ENCODE measurements at regions not wholly inside any gene's neighbourhood (a gene's known extent, or its start where the extent isn't known, plus 50 kb on each side); places are given as distances from the start of the nearest gene placed in this dataset.

DNA sequence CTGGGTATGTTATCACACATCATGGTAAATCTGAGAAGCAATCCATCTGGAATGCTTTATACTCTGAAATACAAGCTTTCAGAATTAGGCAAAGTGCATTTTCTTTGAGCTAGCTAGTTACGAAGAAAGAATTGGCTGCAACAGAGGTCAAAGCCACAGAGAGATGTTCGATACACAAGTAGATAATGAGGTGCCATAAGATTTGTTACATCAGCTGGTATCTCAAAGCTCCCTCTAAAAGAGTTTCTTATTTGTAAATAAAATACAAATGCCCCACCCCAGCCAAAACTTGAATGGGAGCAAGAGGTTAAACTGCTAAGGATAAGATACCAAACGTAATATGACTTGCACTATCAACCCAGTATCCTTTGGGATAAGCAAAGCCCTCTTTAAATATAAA lies 84.0 kb upstream of the SLCO3A1 start:
- no peak for TF ChIP-seq POLR2AphosphoS5 (IDR thresholded peaks at IDR 0.05; ENCODE audit: low read depth, low read length)
- TF ChIP-seq TAF1 (IDR thresholded peaks at IDR 0.05; ENCODE audit: low read depth, low read length): no peak
- TF ChIP-seq PAX5 (IDR thresholded peaks at IDR 0.05; ENCODE audit: insufficient read depth, low read length, severe bottlenecking): no peak
- no peak for TF ChIP-seq SPI1 (IDR thresholded peaks at IDR 0.05; ENCODE audit: low read depth, low read length)
- no peak for TF ChIP-seq POLR2A (IDR thresholded peaks at IDR 0.05; ENCODE audit: low read depth, low read length)
- TF ChIP-seq POU2F2 (IDR thresholded peaks at IDR 0.05; ENCODE audit: low read depth, low read length): no peak
- FAIRE-seq: no peak
- no peak for DNase-seq (ENCODE audit: insufficient read length, low spot score)

DNA sequence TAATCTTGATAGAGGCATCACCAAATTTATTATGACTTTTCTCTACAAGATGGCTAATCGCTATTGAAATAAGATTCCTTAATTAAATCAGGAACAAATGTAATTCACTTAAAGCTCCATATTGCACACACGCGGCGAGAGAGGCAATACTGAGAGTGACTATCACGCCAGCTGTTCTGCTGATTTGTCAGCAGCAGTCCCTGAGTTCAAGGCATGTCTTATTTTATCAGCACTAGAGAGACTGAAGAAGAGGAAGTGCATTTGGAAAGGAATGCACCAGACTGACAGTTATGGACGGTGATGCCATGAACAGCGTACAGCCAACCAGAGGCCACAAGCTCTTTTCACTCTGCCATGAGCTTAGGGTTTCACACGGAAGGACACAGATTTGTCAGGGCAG lies 83.6 kb upstream of the SLCO3A1 start:
- TF ChIP-seq SPI1 (IDR thresholded peaks at IDR 0.05; ENCODE audit: low read depth, low read length) (peak; percentile 19; the same call in 1 of the 2 replicates), TAF1 (IDR thresholded peaks at IDR 0.05; ENCODE audit: low read depth, low read length) (no peak)
- FAIRE-seq (no peak), DNase-seq (ENCODE audit: insufficient read length, low spot score) (no peak)

DNA sequence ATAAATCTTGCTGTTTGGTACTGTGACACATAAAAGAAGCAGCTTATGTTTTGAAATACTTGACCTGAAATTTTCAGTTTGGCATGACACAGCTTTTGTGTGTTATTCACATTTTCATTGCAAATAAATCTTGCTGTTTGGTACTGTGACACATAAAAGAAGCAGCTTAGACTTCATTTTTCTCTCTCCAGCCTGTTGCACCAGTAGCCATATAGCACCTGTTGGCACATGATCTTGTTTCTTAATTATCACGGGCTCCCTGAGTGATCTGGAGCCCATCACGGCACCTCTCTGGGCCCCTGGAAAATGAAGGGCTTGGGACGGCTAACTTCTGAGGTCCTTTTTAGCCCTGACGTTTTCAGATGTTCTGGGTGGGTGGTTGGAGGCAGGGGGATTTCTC lies 77.4 kb upstream of the SLCO3A1 start:
- no peak for DNase-seq (ENCODE audit: insufficient read length, low spot score)
- FAIRE-seq: no peak
- TF ChIP-seq PAX5 (IDR thresholded peaks at IDR 0.05; ENCODE audit: insufficient read depth, low read length, severe bottlenecking) (no peak), SPI1 (IDR thresholded peaks at IDR 0.05; ENCODE audit: low read depth, low read length) (no peak)

DNA sequence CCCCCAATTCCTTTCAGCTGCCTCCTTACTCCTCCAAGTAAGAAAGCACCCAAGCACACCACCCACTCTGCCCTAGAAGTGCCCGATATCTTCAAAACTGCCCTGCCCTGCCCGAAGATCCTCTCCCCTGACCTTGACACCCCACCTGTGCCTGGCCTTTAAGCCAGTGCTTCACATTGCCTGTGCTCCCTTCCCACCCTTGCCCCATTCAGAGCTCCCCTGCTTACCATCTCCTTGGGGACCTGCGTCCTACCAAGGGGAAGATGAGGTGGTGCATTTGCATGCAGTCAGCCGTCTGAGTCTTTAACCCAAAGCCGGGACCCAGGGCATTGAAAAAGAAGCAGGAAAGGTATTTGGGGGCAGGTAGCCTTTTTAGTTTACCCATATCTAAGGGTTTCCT lies 73.5 kb upstream of the SLCO3A1 start:
- TF ChIP-seq PAX5 (IDR thresholded peaks at IDR 0.05; ENCODE audit: insufficient read depth, low read length, severe bottlenecking): no peak
- TF ChIP-seq POLR2A (IDR thresholded peaks at IDR 0.05; ENCODE audit: low read depth, low read length): no peak
- no peak for TF ChIP-seq TAF1 (IDR thresholded peaks at IDR 0.05; ENCODE audit: low read depth, low read length)
- no peak for TF ChIP-seq POLR2AphosphoS5 (IDR thresholded peaks at IDR 0.05; ENCODE audit: low read depth, low read length)
- no peak for TF ChIP-seq POU2F2 (IDR thresholded peaks at IDR 0.05; ENCODE audit: low read depth, low read length)
- TF ChIP-seq SPI1 (IDR thresholded peaks at IDR 0.05; ENCODE audit: low read depth, low read length): no peak
- DNase-seq (ENCODE audit: insufficient read length, low spot score) (no peak), FAIRE-seq (no peak)

DNA sequence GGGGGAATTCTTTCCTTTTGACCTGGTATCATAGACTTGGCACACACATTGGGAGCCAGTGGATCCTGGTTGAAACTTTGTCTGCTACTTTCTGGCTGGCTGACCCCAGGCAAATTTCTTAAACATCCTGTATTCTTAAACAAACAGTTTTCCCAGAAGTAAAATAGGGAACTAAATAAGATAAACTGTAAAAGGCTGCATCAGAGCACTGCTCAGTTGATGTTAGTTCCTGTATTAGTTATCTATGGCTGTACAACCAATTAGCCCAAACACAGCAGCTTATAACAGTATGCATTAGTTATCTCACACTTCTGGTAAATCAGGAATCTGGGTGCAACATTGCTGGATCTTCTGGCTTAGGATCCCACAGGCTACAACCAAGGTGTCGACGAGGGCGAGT lies 73.1 kb upstream of the SLCO3A1 start:
- TF ChIP-seq POLR2AphosphoS5 (IDR thresholded peaks at IDR 0.05; ENCODE audit: low read depth, low read length) (no peak), TAF1 (IDR thresholded peaks at IDR 0.05; ENCODE audit: low read depth, low read length) (no peak), POU2F2 (IDR thresholded peaks at IDR 0.05; ENCODE audit: low read depth, low read length) (no peak), POLR2A (IDR thresholded peaks at IDR 0.05; ENCODE audit: low read depth, low read length) (no peak), PAX5 (IDR thresholded peaks at IDR 0.05; ENCODE audit: insufficient read depth, low read length, severe bottlenecking) (no peak), SPI1 (IDR thresholded peaks at IDR 0.05; ENCODE audit: low read depth, low read length) (no peak)
- DNase-seq (ENCODE audit: insufficient read length, low spot score): no peak
- no peak for FAIRE-seq

DNA sequence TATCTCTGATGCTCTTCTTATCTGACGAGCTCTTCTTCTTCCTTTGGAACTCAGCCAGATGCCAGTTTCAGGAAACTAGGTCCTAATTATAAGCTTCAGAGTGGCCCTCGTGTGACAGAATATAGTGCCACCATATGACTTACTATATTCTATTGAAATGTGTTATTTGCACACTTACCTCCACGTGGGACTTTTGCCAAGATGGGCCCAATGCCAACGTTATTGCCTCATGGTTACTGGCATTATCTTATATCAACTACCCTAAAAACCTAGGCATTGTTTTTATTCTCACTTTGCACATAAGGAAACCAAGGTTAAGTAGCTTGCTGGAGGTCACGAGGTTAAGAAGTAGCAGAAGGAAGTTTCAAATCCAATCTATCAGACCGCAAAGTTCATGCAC lies 71.3 kb upstream of the SLCO3A1 start:
- no peak for TF ChIP-seq PAX5 (IDR thresholded peaks at IDR 0.05; ENCODE audit: insufficient read depth, low read length, severe bottlenecking)
- FAIRE-seq (no peak), DNase-seq (ENCODE audit: insufficient read length, low spot score) (no peak)

DNA sequence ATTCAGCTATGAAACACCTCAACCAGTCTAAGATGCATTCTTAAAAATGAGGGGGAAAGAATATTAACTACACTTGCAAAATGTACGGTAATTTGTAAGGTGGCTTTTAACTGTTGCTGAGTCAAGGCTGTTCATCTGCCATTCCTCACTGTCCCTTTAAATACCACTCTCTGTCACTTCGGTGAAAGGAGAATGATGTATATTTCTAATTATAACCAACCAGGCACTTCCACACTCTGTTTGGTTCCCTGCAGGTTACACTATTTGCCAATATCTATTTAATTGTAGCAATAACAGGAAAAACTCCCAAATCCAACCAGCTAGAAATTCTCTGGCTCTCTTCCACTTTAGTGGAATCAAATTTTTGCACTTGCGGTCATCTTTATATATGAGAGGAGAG lies 70.5 kb upstream of the SLCO3A1 start:
- no peak for FAIRE-seq
- DNase-seq (ENCODE audit: insufficient read length, low spot score): no peak

DNA sequence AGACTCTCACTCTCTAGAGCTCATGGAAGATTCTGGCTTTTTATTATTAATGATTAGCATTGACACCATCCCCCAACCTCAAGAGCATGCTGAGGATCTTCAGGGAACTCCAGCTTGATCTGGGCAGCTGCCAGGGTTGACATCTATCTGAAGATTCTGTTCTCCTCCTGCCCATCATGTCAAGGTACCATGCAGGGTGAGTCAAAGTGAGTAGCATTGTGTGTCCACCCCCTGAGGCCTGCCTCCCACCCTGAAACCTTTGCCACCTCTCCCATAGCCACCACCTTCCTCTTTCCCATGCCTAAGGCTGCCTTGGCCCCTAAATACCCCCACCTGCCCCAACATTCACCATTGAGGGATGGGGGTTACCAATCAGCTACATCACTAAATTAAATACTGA lies 70.1 kb upstream of the SLCO3A1 start:
- DNase-seq (ENCODE audit: insufficient read length, low spot score) (no peak), FAIRE-seq (no peak)
- TF ChIP-seq POU2F2 (IDR thresholded peaks at IDR 0.05; ENCODE audit: low read depth, low read length): no peak
- no peak for TF ChIP-seq SPI1 (IDR thresholded peaks at IDR 0.05; ENCODE audit: low read depth, low read length)
- TF ChIP-seq POLR2AphosphoS5 (IDR thresholded peaks at IDR 0.05; ENCODE audit: low read depth, low read length): no peak
- TF ChIP-seq PAX5 (IDR thresholded peaks at IDR 0.05; ENCODE audit: insufficient read depth, low read length, severe bottlenecking): no peak
- no peak for TF ChIP-seq TAF1 (IDR thresholded peaks at IDR 0.05; ENCODE audit: low read depth, low read length)
- TF ChIP-seq POLR2A (IDR thresholded peaks at IDR 0.05; ENCODE audit: low read depth, low read length): no peak

More for the DNA sequence above, 70.5 kb upstream of the SLCO3A1 start:
- TF ChIP-seq TAF1 (IDR thresholded peaks at IDR 0.05; ENCODE audit: low read depth, low read length): no peak
- TF ChIP-seq SPI1 (IDR thresholded peaks at IDR 0.05; ENCODE audit: low read depth, low read length): no peak
- TF ChIP-seq POU2F2 (IDR thresholded peaks at IDR 0.05; ENCODE audit: low read depth, low read length): no peak

DNA sequence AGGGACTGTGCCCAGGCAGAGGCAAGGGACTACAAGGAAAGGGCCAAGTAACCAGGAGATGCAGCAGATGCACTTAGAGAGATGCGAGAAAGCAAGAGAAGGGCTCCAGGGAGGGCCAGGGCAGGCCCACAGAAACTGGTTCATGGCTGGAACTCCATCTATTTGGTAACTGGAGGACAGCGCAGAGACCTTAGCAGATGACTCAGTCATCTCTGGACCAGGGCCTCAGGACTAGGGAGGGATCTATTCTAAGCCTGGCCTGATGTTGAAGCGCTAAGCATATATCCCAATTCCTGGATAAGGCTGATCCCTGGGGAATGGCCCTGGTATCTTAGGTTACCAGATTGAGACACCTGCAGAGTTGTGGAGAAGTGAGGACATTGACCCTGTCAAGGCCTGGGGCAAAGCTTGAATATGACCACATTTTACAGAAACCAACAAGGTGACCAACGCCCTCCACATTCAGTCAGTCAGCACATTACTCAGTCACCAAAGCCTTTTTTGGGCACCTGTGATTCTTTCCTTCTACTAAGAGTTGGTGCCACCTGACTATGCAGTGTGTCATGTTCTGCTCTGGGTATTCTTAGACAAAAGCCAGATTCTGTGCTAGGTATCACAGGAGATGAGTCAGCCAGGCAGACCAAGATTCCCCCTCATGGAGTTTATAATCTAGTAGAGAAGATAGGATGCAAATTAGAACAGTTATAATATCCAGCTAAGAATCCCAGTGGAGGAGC lies 68.4 kb upstream of the SLCO3A1 start:
- DNase-seq (ENCODE audit: insufficient read length, low spot score) (no peak), FAIRE-seq (no peak)
- TF ChIP-seq TAF1 (IDR thresholded peaks at IDR 0.05; ENCODE audit: low read depth, low read length): no peak
- TF ChIP-seq SPI1 (IDR thresholded peaks at IDR 0.05; ENCODE audit: low read depth, low read length): no peak
- no peak for TF ChIP-seq POU2F2 (IDR thresholded peaks at IDR 0.05; ENCODE audit: low read depth, low read length)
- no peak for TF ChIP-seq POLR2AphosphoS5 (IDR thresholded peaks at IDR 0.05; ENCODE audit: low read depth, low read length)
- TF ChIP-seq PAX5 (IDR thresholded peaks at IDR 0.05; ENCODE audit: insufficient read depth, low read length, severe bottlenecking): no peak

DNA sequence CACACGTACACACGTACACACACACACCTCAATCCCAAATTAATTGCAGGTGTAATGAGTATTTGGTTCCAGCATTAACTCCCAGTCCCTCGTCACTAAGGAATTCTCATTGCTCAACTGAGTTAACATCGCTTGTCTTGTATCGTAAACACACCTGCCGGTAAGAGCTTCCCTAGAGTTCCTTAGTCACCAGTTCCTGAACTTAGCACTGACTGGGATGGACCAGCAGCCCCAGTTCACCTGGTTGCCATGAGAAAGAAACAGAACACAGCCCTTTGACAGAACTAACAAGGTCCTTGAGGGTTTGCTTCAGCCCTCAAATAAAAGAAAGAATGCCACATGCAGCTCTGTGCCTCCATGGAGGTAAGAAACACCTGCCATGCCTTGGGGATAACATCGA lies 66.3 kb upstream of the SLCO3A1 start:
- TF ChIP-seq TAF1 (IDR thresholded peaks at IDR 0.05; ENCODE audit: low read depth, low read length): no peak
- TF ChIP-seq POLR2A (IDR thresholded peaks at IDR 0.05; ENCODE audit: low read depth, low read length): no peak
- DNase-seq (ENCODE audit: insufficient read length, low spot score): no peak
- no peak for FAIRE-seq

DNA sequence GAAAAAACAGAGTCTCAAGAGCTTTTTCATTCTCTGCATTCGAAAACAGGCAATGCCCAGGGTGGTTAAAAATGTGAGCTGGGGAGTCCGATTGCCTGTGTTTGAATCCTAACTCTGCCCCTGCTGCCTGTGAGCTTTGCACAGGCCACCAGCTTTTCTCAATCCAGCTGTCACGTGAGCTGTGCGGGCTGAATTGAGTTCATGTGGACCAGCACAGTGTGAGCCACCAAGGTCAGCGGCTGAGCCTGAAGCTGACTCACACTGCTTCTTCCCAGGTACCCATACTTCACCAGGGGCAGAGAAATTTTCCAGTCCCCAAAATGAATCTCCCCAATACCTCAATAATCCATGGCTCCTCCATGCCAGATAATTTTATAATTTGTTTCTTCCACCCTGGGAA lies 64.4 kb upstream of the SLCO3A1 start:
- DNase-seq (ENCODE audit: insufficient read length, low spot score): no peak
- no peak for FAIRE-seq

More for the DNA sequence above, 64.4 kb upstream of the SLCO3A1 start:
- TF ChIP-seq SPI1 (IDR thresholded peaks at IDR 0.05; ENCODE audit: low read depth, low read length) (no peak), PAX5 (IDR thresholded peaks at IDR 0.05; ENCODE audit: insufficient read depth, low read length, severe bottlenecking) (no peak)

Measured in GM12891 (cell line).